Activated B cell treated with CpG ODN at 0.5 μM for 24 hours (primary cell): ENCODE measurements at regions not wholly inside any gene's neighbourhood (a gene's known extent, or its start where the extent isn't known, plus 50 kb on each side); places are given as distances from the start of the nearest gene placed in this dataset.
"Not testable (repeated sequence)": the region's sequence is repeated elsewhere in the genome, so short reads cannot be mapped to it uniquely, and the experiment has no call there.

ENCODE experiments used
- ATAC-seq: fragments of 200-7000 bp; cut with Tn5 transposase; one replicate; pipeline ENCODE4 v1.10.0; 2021; ENCODE audit warnings: low read depth, mild to moderate bottlenecking, moderate library complexity
- CTCF ChIA-PET: fragments of 350-600 bp; sonication (Branson Sonifier 250); formaldehyde crosslinking; loops from one replicate; lab custom pipeline; 2021; ENCODE audit warnings: antibody characterized with exemption; lab: Charles Lee
- POLR2A ChIA-PET: fragments of 350-600 bp; sonication (Branson Sonifier 250); formaldehyde crosslinking; loops from one replicate; lab custom pipeline; 2021; ENCODE audit warnings: antibody characterized with exemption; lab: Charles Lee
- DNase-seq: peaks from one replicate; pipeline ENCODE4 v3.0.0; 2022
- H3K27ac Mint-ChIP-seq: one replicate; pipeline ENCODE4 v1.8.0; 2020; ENCODE audit warnings: mixed read lengths
- H3K27me3 Mint-ChIP-seq: one replicate; pipeline ENCODE4 v1.8.0; 2021; ENCODE audit warnings: mixed read lengths
- H3K36me3 Mint-ChIP-seq: one replicate; pipeline ENCODE4 v1.8.0; 2021; ENCODE audit warnings: low read depth, mixed read lengths
- H3K4me1 Mint-ChIP-seq: one replicate; pipeline ENCODE4 v1.8.0; 2021; ENCODE audit warnings: mixed read lengths
- H3K4me3 Mint-ChIP-seq: one replicate; pipeline ENCODE4 v1.8.0; 2020; ENCODE audit warnings: mild to moderate bottlenecking, mixed read lengths
- H3K9me3 Mint-ChIP-seq: one replicate; pipeline ENCODE4 v1.8.0; 2020; ENCODE audit warnings: mixed read lengths
- intact Hi-C: fragments of 100-400 bp; cut with micrococcal nuclease; formaldehyde crosslinking; loops from one replicate; pipeline ENCODE4 v1.15.1; 2024
- TF ChIP-seq, protein P1 (sequence below): fragments of 200-600 bp; IDR thresholded peaks from one replicate; pipeline ENCODE4 v1.8.0; 2022; ENCODE audit warnings: antibody characterized with exemption, mild to moderate bottlenecking

DNA sequence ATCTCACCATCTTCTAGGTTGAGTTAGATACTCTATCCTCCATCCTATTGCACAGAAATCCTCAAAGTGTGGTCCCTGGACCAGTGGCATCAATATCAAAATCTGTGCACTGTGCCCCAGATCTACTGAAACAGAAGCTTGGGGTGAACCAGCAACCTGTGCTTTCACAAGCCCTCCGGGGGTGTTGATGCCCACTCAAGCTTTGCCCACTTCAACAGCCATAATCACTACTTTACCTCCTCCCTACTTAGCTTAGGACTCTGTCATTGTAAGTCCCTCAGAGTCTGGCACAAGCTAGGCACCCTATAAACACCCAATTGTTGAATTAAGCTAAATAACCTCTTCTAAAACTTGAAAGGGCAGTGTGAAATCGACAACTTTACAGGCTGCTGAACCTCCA is 144.2 kb upstream of the SOD1 start:
- CTCF ChIA-PET, result no interaction called here
- Mint-ChIP-seq H3K36me3 (no peaks in the 10 kb centered on the region), H3K4me1 (peaks cover 3% of the 10 kb centered on the region), H3K27me3 (no peaks in the 10 kb centered on the region), H3K27ac (no peak overlapping the region), H3K4me3 (no peak overlapping the region), H3K9me3 (no peaks in the 10 kb centered on the region)
- TF ChIP-seq, protein P1, sequence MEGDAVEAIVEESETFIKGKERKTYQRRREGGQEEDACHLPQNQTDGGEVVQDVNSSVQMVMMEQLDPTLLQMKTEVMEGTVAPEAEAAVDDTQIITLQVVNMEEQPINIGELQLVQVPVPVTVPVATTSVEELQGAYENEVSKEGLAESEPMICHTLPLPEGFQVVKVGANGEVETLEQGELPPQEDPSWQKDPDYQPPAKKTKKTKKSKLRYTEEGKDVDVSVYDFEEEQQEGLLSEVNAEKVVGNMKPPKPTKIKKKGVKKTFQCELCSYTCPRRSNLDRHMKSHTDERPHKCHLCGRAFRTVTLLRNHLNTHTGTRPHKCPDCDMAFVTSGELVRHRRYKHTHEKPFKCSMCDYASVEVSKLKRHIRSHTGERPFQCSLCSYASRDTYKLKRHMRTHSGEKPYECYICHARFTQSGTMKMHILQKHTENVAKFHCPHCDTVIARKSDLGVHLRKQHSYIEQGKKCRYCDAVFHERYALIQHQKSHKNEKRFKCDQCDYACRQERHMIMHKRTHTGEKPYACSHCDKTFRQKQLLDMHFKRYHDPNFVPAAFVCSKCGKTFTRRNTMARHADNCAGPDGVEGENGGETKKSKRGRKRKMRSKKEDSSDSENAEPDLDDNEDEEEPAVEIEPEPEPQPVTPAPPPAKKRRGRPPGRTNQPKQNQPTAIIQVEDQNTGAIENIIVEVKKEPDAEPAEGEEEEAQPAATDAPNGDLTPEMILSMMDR, result no peak
- intact Hi-C loops, result no loop called here
- POLR2A ChIA-PET, result no interaction called here
- DNase-seq, result no peak
- no peak for ATAC-seq

DNA sequence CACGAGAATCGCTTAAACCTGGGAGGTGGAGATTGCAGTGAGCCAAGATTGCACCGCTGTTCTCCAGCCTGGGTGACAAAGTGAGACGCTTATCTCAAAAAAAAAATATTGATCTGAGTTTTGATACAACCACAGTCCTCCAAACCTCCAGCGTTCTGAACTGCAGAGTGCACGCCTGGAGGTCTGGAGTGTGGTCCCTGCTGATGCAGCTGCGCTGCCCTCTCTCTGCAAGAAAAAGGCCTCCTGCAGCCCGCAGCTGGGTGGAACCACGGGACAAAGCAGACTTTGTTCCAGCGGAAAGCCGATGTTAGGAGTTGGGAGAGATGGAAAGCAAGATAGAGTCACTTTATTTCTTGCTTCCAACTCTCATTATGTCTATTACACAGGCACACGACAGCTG is 144.9 kb upstream of the SOD1 start:
- no peaks in the 10 kb centered on the region for H3K9me3 Mint-ChIP-seq
- H3K4me1 Mint-ChIP-seq, result peaks cover 9% of the 10 kb centered on the region
- DNase-seq (no peak), ATAC-seq (no peak)
- no peaks in the 10 kb centered on the region for H3K36me3 Mint-ChIP-seq
- intact Hi-C loops, result no loop called here
- TF ChIP-seq, protein P1, result no peak
- no peak overlapping the region for H3K27ac Mint-ChIP-seq
- CTCF ChIA-PET, result no interaction called here
- no peak overlapping the region for H3K4me3 Mint-ChIP-seq
- POLR2A ChIA-PET, result no interaction called here
- no peaks in the 10 kb centered on the region for H3K27me3 Mint-ChIP-seq

DNA sequence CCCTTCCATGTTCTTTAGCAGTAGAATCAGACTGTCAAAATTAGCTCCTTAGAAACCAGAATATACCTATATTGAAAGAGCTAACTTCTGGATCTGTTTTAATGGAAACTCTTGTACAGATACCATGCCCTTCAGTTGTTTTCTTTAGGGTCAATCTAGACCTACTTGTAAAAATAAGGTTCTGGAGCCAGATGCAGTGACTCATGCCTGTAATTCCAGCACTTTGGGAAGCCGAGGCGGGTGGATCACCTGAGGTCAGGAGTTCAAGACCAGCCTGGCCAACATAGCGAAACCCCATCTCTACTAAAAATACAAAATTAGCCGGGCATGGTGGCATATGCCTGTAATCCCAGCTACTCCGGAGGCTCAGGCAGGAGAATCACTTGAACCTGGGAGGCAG is 146.0 kb upstream of the SOD1 start:
- ATAC-seq, H3K4me3 Mint-ChIP-seq, H3K36me3 Mint-ChIP-seq, intact Hi-C loops, H3K27me3 Mint-ChIP-seq, H3K9me3 Mint-ChIP-seq, DNase-seq, POLR2A ChIA-PET, H3K27ac Mint-ChIP-seq: not testable (repeated sequence)
- peaks cover 20% of the 10 kb centered on the region for H3K4me1 Mint-ChIP-seq
- CTCF ChIA-PET, result interaction anchor here (1.3 kb wide), 1 partner anchor 67 kb away, joined by 4 read pairs; no protein-coding TSS in a partner anchor

DNA sequence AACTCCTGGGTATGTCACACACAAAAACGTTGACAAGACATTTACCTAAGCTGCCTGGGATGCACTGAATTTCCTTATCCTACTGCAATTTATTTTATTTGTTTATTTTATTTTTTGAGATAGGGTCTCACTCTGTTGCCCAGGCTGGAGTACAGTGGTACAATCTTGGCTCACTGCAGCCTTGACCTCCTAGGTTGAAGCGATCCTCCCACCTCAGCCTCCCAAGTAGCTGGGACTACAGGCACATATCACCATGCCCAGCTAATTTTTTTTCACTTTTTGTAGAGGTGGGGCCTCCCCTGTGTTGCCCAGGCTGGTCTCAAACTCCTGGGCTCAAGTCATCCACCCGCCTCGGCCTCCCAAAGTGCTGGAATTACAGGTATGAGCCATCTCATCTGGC is 147.5 kb upstream of the SOD1 start:
- DNase-seq, intact Hi-C loops, H3K27me3 Mint-ChIP-seq, H3K27ac Mint-ChIP-seq, H3K9me3 Mint-ChIP-seq, H3K36me3 Mint-ChIP-seq, H3K4me3 Mint-ChIP-seq, CTCF ChIA-PET, ATAC-seq: not testable (repeated sequence)
- POLR2A ChIA-PET, result interaction anchor here (0.6 kb wide), 1 partner anchor 120 kb away, joined by 6 read pairs; no protein-coding TSS in a partner anchor
- peaks cover 29% of the 10 kb centered on the region for H3K4me1 Mint-ChIP-seq

DNA sequence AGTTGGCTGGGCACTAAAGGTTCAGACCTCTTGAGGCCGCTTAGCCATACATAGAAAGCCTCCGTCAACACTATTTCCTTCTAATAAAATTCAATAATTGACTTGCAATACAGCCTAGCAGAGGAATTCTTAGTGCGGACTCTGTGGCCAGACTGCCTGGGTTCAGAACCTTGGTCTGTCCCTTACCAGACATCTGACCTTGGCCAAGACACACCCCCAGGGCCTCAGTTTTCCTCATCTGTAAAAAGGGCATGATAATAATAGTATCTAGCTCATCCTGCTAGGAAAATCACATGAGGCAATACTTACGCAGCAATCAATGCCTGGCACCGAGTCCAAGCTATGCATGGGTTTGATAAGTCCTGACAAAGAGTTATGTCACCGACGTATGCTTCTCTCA is 148.2 kb upstream of the SOD1 start:
- no peaks in the 10 kb centered on the region for H3K9me3 Mint-ChIP-seq
- ATAC-seq, result no peak
- no peak for DNase-seq
- no peak overlapping the region for H3K27ac Mint-ChIP-seq
- intact Hi-C loops, result no loop called here
- ChIA-PET POLR2A (no interaction called here), CTCF (no interaction called here)
- H3K27me3 Mint-ChIP-seq, result no peaks in the 10 kb centered on the region
- H3K4me1 Mint-ChIP-seq, result peaks cover 36% of the 10 kb centered on the region
- H3K36me3 Mint-ChIP-seq, result no peaks in the 10 kb centered on the region
- TF ChIP-seq, protein P1, result no peak
- no peak overlapping the region for H3K4me3 Mint-ChIP-seq

DNA sequence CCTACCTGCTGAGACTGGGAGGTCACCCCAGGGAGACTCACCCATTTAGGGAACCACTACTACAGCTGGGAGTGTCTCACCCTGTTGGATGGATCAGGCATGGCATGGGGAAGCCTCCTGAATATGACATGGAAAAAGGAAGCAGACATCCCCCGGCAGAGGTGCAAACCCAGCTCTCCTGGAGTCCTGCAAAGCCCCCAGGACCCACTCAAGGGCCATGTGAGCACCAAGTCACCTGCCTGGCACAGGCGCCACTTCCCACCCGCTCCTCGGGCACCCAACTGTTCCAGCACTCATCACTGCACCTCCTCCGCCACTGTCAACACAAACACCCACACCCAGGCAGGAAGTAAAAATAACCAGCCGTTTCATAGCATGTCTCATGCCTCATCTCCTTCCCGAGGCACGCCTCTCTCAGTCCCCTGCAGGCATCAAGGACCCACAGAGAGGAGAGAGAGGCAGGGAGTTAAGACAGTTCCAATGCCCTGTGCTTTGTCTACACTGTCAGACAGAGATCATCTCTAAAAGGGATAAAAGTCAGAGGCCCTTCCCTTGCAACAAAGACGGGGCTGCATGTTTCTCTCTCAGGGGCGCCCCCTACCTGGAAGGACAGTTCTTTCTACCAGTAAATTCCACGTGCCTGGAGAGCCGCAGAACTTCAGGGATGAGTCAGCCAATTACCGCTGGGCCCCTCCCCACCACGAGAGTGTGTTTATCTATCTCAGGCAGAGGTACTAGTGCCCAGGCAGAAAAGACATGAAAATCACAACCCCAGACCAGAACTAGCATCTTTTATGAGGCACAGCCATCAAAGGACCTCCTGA is 150.1 kb upstream of the SOD1 start:
- TF ChIP-seq, protein P1, result no peak
- no peaks in the 10 kb centered on the region for H3K9me3 Mint-ChIP-seq
- H3K36me3 Mint-ChIP-seq, result no peaks in the 10 kb centered on the region
- H3K4me1 Mint-ChIP-seq, result peaks cover 37% of the 10 kb centered on the region
- no peak for DNase-seq
- no peaks in the 10 kb centered on the region for H3K27me3 Mint-ChIP-seq
- ChIA-PET CTCF (no interaction called here), POLR2A (interaction anchor here (0.6 kb wide), 1 partner anchor 47 kb away, joined by 3 read pairs; no protein-coding TSS in a partner anchor)
- no peak overlapping the region for H3K4me3 Mint-ChIP-seq
- ATAC-seq, result peak; percentile 41
- H3K27ac Mint-ChIP-seq, result no peak overlapping the region
- intact Hi-C loops, result loop anchor here (1.0 to 5.0 kb wide), 2 partner anchors 182 to 307 kb away; no protein-coding TSS in a partner anchor
